GM12865 (cell line): ENCODE measurements at regions not wholly inside any gene's neighbourhood (a gene's known extent, or its start where the extent isn't known, plus 50 kb on each side); places are given as distances from the start of the nearest gene placed in this dataset.

Source experiments
- DNase-seq: peaks from one replicate; pipeline ENCODE4 v3.0.0; 2010; ENCODE audit warnings: low read depth
- H3K4me3 ChIP-seq: 2 replicates; pipeline ENCODE4 v1.5.1; 2011; ENCODE audit warnings: mild to moderate bottlenecking, low read depth, low read length, control low read depth
- CTCF ChIP-seq: IDR thresholded peaks from 2 replicates; pipeline ENCODE4 v1.5.1; 2011; ENCODE audit warnings: low read length, control low read depth, low read depth, inconsistent platforms; ENCODE audit not compliant: insufficient read depth; ENCODE audit errors: missing control alignments

GRCh38 chr11:45569776-45570175 lies 95.6 kb downstream of the CHST1 start:
- H3K4me3 ChIP-seq = no peak overlapping the region
- no peak for TF ChIP-seq CTCF
- DNase-seq = no peak

DNA sequence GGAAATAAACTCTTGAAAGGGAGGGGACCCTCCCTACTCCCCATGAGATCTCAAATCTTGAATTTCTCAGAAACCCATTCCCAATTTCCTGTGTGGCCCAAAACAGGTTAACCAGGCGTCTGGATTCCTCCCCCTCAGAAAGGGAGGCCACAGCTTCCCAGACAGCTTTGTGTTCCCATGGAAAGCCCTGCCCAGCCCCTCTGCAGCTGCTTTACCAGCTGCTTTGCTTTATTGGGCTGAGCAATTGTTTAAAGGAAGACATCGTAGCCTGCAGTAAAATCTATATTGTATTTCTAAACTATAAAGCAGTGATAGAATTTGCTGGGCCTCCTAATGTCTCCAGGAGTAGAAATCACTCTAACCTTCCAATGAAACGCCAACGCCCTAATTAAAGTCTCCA lies 97.4 kb downstream of the CHST1 start:
- DNase-seq = no peak
- H3K4me3 ChIP-seq = no peak overlapping the region
- no peak for TF ChIP-seq CTCF

DNA sequence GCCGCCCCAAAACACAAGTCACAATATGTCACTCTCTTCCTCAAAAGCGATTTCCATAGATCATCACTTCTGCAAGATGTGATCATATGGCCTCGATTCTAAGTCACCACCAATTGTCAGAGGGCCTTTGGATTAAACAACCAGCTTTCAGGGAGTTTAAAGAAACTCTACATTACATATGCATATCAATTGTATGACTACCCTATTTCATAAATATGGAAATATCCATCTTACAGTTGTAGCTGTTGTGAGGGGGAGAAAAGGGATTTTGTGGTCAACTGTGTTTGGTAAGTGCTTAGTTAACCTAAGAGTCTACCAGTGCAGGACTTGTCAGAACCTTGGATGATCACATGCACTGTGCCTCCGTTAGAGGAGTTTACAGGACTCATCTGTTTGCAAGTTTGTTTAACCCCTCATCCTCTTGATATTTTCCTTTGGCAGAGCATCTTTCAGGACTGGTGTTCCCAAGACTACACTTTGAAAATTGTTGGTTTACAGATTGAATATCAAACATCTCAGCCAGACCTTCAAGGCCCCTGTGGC lies 99.9 kb downstream of the CHST1 start:
- no peak for TF ChIP-seq CTCF
- no peak overlapping the region for H3K4me3 ChIP-seq
- no peak for DNase-seq

DNA sequence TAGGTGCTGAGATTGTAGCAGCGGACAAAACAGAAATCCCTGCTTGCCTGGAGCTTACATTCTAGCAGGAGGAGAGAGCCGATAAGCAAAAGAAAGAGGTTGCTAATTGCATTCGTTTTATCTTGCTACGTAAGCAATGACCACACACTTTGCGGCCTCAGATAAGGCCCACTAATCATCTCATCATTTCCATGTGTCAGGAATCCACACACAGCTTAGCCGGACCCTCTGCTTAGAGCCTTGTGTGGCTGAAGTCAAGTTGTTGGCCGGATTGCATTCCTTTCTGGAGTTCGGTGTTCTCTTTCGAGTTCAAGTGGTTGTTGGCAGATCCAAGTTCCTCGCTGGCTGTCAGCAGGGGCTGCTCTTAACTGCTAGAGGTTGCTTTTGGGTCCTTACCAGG lies 101.6 kb downstream of the CHST1 start:
- H3K4me3 ChIP-seq = no peak overlapping the region
- no peak for TF ChIP-seq CTCF
- no peak for DNase-seq

DNA sequence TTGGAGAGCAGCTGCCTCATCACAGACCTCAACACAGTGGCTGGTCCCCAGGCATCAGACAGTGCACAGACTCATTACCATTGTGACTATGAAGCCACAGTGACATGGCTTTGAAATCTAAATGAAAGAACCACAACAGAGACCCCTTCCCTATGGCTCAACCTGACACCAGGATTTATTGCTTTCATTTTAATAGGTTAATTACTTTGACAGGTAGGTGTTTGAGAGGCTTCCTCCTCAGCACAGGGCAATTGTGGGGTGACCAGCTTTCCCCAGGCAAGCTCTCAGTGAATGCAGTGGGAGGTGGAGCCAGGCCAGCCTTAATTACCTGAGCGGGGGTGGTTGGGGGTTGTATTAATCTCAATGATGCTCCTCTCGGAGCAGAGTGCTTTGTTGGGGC lies 102.3 kb downstream of the CHST1 start:
- H3K4me3 ChIP-seq = no peak overlapping the region
- DNase-seq = no peak
- TF ChIP-seq CTCF = no peak

DNA sequence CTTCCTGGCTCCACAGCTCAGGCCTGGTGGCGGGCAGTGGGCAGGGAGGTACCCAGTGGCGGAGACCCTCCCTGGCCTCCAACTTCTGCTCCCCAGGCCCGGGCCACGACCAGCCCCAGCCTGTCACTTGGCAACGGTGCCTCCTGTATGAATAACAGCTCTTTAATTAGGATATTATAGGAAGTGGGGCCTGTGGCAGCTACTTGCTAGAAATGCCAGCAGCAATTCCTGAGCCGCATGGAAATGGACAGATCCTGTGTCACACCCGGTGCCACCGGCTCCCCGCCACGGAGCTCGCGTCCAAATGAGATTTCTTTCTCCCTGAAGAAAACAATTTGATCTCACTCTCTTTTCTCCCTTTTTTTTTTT lies 104.5 kb downstream of the CHST1 start:
- no peak overlapping the region for H3K4me3 ChIP-seq
- DNase-seq = no peak
- TF ChIP-seq CTCF = no peak

GRCh38 chr11:45560155-45560912 lies 105.1 kb downstream of the CHST1 start:
- H3K4me3 ChIP-seq = no peak overlapping the region
- TF ChIP-seq CTCF = no peak
- DNase-seq = no peak
